ENCODE measurements at regions not wholly inside any gene's neighbourhood (a gene's known extent, or its start where the extent isn't known, plus 50 kb on each side); places are given as distances from the start of the nearest gene placed in this dataset.

DNA sequence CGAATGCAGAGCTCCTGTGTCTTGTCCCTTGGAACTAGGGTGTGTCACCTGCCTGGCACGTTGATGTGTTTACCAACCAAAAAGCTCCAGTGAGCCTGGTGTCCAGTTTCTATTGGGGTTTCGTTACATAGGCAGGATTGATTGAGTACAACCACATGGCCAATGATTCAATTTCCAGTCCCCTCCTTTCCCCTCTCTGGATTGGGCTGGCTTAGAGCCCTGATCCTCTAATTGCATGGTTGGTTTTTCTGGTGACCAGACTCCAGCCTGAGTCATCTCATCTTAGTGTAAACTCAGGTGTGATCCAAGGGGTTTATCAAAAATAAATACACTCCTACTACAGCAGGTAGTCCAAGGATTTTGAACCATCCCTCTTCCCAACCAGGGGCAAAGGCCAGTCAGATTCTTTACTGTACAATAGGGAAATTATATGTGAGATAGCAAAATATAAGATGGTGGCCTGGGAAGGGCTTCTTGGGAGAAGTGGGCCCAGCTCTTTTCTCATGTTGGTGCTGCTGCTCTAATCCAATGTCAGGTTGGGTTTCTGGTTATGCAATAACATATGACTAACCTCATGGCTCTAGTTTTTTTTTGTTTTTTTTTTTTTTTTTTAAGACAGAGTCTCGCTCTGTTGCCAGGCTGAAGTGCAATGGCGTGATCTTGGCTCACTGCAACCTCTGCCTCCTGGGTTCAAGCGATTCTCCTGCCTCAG, 64.7 kb upstream of the MGAT5 start:
- DNase-seq: no peak

DNA sequence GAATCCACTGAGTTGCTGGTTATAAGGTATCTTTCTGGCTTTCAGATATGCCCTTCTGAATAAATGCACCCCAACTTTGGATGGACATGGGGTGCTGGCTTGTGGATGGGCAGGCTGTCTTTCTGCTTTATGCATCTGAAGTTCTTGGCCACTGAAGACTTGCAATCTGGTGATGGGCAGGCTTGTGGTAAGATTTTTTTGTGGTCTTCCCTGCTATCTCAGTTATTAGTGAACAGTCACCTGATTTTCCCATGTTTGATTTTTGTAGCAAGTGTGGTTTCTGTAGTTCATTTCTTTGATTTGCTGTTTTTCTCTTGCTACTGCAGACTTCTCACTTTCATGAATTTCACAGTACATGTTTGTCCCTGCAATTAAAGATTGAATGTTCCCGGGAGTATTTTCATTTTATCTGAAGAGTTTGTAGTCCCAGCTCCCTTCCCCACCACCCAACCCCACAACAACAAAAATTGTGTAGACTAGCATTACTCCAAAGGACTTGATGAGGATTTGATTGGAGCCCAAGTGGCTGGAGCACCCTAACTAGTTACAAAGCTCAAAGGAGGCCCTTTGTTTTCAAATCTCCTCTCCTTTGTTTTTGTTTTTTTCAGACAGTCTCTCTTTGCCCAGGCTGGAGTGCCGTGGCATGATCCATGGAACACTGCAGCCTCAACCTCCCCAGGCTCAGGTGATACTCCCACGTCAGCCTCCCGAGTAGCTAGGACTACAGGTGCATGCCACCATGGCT, 63.6 kb upstream of the MGAT5 start:
- DNase-seq: no peak

DNA sequence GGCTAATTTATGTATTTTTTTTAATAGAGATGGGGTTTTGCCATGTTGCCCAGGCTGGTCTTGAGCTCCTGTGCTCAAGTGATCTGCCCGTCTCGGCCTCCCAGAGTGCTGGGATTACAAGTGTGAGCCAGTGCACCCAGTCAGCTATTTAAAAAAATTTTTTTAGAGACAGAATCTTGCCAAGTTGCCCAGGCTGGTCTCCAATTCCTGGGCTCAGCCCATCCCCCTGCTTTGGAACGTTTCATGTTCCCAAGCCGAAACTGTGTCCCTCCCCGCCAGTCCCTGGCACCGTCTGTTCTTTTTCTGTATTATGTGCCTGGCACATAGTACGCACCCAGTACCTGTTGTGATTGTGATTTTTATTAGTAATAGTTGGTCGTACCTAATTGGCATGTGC, 63.1 kb upstream of the MGAT5 start:
- no peak for DNase-seq

DNA sequence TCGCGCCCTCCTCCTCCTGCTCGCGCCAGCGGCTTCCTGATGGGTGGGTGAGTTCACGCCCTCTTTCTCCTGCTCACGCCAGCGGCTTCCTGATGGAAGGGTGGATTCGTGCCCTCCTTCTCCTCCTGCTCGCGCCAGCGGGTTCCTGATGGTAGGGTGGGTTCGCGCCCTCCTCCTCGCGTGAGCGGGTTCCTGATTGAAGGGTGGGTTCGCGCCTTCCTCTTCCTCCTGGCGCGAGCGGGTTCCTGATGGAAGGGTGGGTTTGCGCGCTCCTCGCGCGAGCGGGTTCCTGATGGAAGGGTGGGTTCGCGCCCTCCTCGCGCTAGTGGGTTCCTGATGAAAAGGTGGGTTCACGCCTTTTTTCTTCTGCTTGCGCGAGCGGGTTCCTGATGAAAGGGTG, 62.0 kb upstream of the MGAT5 start:
- no peak for DNase-seq

DNA sequence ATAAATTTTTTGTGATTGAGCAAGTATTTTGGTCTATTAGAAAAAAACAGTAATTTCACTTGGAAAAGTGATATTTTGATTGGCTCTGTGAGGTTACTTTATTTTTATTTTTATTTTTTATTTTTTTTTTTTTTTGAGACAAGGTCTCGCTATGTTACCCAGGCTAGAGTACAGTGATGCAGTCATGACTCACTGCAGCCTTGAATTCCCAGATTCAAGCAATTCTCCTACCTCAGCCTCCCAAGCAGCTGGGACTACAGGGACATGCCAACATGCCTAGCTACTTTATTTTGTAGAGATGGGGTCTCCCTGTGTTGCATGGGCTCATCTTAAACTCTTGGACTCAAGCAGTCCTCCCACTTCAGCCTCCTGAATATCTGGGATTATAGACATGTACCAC, 60.9 kb upstream of the MGAT5 start:
- no peak for DNase-seq

DNA sequence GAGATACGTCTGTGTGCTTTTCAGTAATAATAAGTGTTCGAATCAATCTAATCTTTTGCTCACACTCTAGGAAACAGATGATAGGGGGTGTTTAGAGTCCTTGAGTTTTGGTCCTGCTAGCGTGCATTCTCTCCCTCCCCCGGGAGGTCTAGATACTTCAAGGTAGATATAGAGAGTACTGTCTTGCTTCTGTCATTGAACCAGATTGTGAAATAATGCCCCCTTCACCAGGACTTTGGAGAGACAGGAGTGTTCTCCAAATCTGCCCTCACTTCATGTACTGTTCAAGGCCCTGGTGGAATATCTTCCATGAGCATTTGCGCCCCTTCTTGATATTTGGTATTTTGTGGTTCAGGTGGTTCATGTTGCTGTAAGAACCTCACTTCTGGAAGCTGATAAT, 59.4 kb upstream of the MGAT5 start:
- no peak for DNase-seq

DNA sequence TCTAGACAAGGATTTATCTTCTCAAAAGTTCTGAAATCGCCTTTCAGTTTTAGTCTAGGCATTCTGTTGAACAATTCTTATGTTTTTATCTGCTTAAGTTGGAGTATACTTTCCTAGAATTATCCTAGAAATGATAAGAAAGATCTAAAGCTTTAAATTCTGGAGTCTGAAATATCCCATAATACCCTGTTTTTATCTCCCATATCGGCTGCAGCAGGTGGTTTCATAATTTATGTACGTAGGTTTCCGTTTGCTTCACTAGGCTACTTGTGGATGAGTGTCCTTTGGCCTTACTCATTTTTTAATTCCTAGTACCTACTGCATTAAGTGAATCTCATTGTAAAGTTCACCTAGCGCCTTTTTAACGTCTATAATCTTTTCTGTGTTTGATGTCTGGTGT, 58.5 kb upstream of the MGAT5 start:
- no peak for DNase-seq

DNA sequence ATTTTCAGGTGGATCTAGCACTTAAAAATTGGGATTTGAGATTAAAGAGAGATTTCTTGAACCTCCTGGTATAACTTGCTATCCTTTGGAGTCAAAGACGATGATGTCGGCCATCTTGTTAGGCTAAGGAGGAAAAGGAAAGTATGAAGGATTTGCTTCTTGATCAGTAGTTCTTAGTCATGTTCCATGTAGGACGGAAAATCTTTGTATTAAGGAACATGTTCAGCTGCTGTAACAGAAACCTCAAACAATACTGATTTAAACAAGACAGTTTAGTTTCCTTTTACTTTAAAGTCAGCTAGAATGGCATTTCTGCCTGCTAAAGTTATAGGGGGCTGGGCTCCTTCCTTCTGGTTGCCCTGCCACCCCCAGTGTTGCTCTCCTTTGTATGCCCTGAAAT, 56.4 kb upstream of the MGAT5 start:
- no peak for DNase-seq

DNA sequence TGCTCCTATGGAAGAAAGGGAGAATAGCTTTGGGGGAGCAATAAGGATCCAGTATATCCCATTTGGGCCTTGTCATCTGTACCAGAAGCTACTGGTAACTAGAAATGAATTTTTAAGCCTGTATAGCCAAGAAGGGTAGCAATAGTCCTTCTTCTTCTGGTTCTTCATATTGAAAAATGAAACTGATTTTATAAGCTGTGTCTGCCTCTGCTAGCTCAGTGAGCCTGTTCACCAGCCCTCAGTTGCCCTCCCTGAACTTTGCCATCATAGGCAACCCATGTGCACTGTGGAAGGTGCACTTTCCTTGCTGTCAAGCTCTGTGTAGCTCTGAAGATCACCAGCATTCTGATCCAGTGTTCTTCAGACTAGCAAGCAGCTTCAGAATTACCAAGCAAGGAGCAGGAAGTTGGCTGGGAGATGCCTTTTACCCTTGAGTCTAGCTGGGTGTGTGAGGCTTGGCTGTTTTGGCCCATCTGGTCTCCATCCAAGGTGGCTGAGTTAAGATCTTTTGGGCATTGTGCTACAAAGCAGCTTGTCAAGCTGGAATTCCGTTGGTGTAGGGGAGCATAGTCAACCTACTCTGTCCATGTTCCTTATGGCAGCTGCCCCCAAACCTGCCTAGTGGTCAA, 55.8 kb upstream of the MGAT5 start:
- no peak for DNase-seq

DNA sequence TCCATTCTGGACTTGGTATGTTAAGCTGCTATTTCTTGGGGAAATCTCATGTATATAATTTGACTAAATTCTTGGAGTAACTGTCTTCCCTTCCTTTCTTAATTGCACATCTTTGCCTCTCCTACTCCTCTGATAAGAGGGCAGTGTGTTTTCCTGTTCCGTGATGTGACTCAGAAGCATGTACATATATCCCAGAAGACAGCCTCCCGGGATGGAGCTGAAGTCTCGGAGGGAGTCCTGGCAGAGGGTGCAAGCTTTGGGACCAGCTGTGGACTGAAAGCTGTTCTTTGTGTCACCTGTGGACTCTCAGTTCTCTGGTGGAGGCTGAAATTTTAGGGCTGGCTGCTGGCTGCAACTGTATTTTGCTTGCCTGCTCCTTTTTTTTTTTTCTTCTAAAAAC, 54.7 kb upstream of the MGAT5 start:
- DNase-seq: no peak

DNA sequence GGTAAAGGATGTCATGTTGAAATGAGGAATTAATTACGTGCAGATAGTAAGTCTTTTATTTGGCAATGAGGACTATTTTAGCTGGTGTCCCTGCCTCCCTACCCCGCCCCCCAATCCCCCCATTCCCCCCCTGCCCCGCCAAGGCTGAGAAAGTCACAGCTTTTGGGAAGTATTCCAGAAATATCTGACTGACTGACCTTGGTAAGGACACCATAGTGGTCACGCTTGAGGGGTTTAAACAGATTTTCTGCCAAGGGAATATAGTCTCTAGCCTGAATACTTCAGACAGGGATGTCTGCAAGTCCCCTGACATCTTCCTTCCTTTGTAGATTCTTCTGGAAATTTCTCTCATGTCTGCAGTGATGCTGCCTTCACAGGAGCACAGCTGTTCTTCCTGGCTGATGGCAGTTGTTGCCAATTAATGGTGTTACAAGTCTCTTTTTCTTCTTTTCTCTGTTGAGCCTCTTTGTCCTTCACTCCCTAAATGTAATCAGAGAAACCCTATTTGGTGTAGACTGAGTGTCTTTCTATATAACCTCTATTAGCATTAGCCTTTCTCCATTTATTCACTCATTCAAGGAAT, 53.7 kb upstream of the MGAT5 start:
- DNase-seq: no peak

DNA sequence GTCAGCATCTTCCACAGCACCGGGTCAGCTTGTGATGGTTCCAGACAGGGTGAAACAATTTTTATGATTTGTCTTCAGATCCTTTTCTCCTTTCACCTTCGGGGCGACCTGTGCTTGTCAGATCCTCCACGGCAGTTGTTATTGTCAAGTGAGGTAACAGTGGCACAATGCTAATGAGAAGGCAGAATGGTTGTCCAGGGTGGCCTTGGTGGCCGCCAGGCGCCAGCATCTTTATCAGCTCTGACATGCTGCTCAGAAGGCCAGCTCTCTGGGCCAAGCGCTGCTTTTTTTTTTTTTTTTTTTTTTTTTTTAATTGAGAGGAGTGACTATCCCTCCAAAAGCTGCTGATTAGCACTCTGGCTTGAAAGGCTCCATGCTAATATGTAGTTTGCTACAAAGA, 52.3 kb upstream of the MGAT5 start:
- no peak for DNase-seq

DNA sequence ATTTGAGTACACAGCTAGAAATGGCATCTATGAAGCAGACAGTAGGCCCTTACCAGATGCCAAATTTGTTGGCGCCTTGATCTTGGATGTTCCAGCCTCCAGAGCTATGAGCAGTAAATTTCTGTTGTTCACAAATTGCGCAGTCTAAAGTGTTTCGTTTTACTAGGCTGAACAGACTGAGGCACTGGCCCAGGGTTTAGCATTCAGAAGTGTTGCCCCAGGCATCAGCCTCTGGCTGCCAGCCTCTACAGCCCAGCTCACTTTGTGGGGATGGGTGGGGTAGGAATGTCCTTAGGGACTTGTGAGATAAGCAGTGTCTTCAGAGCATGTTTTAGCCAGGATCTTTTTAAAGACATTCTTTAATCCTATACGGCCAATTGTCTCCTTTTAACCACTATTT, 51.5 kb upstream of the MGAT5 start:
- no peak for DNase-seq

DNA sequence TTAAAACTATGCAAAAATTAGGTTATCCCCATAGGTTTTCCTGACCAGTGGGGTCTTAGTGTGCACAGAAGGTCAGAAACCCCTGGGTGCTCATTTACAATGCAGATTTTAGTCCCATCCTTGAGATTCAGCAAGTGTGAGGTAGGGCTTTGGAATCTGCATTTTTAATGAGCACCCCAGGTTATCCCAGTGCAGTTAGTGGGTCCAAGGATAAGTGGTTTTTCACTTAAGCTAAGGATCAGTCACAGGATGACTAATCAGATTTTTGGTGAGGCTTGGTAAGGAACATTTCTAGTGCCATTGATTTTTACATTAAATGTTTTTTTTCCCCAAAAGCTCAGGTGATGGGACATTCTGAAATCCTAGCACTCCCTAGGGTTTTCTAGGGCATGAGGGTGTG, 50.7 kb upstream of the MGAT5 start:
- DNase-seq: no peak
